Right lobe of liver (tissue), 4 donors: ENCODE measurements at regions not wholly inside any gene's neighbourhood (a gene's known extent, or its start where the extent isn't known, plus 50 kb on each side); places are given as distances from the start of the nearest gene placed in this dataset.

Experiments
- CTCF ChIP-seq, 4 donors: fragments of 200-600 bp in 3 of 4; fragments of 450-650 bp in 1 of 4; IDR thresholded peaks; one replicate each; pipeline versions ENCODE4 v1.5.1 to v1.8.0; 2016 to 2022; ENCODE audit warnings: antibody characterized with exemption in 4 of 4, mild to moderate bottlenecking in 2 of 4
- POLR2A ChIP-seq: fragments of 450-650 bp; IDR thresholded peaks from one replicate; pipeline ENCODE4 v1.6.1; 2017; ENCODE audit warnings: antibody characterized with exemption, mild to moderate bottlenecking
- donor health status: DM: no; HTN: no; CAD: no.
- donor health status: DM: no; HTN: no; CAD: no.
- donor health status: DM: no; HTN: yes; CAD: no.

DNA sequence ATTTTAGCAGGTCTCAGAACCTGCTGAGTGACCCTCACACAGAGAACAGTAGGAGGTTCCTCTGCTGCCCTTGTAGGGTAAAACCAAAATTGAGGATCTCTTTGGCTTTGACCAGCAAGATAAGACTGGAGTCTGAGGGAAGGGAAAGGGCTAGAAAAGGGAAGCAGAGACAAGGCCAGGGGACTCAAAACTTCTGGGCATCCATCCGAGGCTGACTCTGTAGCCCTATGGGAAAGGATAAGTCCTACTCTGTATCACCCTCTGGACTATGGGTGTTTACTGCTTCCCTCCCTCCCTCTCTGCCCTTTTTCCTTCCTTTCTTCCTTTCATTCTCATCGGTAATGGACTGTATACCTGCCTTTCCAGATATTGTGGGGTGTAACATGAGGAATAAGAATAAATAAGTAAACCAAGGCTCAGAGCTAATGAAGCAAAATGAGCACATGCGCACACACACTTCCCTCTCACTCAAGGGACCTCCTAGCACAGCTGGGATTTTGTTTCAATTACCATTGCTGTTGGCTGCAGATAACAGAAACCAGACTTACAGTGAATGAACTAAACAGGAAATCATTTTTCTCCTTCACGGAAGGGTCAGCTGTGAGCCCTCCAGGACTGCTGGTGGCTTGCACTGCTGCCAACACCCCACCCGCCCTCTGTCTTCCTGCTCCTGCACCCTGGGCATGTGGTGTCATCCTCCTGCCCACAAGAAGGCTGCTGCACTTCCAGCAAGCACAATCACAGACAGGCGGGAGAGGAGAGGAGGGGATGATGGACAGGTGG, 404.4 kb upstream of the CCDC196 start:
- TF ChIP-seq POLR2A (no peak), CTCF (IDR thresholded peaks at IDR 0.05) (no peak)
